Brain pericyte (primary cell): ENCODE measurements at regions not wholly inside any gene's neighbourhood (a gene's known extent, or its start where the extent isn't known, plus 50 kb on each side); places are given as distances from the start of the nearest gene placed in this dataset.

ENCODE experiments used
- DNase-seq: peaks from one replicate; pipeline ENCODE4 v3.0.0-alpha.2; 2012; ENCODE audit warnings: low read depth, low spot score

DNA sequence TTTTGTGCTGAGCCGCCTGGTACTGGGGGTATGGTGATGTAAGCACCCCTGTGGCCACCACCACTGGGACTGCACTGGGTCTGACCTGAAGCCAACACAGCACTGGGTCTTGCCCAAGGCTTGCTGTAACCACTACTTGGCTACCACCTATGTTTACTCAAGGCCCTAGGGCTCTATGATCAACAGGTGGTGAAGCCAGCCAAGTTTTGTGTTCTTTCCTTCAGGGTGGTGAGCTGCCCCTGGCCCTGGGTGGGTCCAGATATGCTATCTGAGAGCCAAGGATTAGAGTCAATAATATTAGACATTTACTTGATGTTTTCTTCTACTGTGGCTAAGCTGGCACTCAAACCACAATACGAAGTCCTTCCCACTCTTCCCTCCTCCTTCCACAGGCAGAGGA, 55.1 kb upstream of the PAGE4 start:
- no peak for DNase-seq

DNA sequence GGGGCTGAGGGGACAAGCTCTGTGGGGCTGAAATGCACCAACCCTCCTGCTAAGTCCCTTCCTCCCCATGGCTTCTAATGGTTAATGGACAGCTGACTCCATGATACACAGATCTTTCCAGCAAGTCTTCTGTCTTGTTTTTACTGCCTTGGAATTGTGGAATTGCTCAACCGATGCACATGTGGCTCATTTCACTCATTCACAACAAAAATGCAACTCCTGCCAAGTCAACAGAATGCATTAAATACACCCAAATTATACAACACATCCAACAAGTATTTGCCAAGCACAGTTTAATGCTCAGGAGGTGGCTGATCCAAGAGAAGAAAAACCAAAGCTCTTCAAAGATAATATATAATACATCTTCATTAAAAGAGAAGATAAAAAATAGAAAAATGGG, 61.9 kb upstream of the PAGE4 start:
- DNase-seq, result no peak

DNA sequence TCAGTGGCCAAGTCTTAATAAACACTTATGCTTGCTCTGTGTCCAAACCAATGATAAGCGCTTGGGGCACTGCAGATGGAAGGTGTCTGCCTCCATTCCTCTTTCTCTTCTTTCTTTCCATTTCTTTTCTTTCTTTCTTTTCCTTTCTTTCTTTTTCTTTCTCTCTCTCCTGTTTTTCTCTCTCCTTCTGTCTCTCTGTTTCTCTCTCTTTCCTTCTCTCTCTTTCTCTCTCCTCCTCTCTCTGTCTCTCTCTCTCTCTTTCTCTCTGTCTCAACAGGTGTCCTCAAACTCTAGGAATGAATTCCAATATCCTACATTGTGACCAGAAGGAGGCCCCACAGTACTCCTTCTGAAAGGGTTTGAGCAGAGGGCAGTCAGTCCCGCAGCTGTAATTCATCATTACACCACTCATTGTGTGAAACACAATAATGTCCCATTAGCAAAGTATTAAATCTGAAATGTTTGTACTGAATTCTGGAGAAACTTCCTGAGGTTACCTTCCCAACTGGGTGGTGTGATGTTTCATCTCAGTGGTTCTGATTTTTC, 66.5 kb upstream of the PAGE1 start:
- no peak for DNase-seq

DNA sequence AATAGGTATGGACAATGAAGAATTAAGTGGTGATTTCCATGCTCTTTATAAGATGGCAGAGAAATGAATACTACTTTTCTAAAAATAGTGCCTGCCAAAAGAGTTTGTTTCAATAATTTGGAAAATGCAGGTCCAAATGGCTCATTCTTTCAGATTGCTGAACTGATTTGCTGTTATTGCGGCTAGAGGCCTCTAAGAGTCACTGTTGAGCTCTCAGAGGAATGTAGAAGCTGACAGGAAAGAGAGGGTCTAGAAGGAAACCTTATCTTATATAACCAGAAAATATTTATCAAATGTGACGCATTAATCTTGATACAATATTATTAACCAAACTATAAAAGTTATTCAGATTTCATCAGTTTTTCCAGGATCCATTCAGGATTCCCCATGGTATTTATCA, 65.7 kb upstream of the PAGE1 start:
- DNase-seq, result no peak

DNA sequence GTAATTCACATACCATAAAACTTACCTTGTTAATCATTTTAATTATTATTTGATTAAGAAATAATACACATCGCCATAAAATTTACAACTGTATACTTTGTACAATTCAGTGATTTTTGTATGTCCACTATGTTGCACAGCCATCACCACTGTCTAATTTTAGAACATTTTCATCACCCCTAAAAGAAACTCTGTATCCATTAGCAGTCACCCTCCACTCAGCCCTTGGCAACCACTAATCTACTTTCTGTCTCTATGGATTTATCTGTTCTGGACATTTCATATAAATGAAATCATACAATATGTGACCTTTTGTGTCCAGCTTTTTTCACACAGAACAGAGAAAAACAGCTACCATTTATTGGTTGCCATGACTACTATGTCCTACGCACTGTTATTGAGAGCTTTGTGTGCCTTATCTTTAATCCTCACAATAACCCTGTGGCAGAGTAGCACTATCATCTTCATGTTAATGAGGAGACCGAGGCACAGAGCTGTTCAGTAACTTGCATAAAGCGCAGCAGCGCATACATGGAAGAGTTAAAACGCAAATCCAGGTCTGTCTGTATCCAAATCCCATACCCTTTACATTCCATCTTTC, 64.6 kb upstream of the PAGE1 start:
- DNase-seq, result no peak

DNA sequence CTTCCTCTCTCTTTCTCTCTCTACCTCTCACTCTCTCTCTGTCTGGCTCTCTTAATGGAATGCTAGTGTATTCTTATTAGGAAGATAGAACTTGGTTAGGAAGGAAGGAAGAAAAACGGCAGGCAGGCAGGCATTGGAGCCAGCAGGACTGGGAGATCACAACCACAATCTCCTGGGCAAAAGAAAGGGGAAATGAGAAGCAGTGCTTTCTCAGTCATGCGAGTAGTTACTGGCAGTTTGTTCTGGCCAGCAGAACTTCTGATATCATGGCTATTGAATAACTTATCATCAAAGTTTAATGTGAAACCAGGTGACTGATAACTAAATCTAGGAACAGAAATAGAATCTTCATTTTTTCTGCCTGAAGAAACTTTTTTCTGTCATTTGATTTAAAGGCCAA, 60.9 kb upstream of the PAGE1 start:
- DNase-seq, result no peak

DNA sequence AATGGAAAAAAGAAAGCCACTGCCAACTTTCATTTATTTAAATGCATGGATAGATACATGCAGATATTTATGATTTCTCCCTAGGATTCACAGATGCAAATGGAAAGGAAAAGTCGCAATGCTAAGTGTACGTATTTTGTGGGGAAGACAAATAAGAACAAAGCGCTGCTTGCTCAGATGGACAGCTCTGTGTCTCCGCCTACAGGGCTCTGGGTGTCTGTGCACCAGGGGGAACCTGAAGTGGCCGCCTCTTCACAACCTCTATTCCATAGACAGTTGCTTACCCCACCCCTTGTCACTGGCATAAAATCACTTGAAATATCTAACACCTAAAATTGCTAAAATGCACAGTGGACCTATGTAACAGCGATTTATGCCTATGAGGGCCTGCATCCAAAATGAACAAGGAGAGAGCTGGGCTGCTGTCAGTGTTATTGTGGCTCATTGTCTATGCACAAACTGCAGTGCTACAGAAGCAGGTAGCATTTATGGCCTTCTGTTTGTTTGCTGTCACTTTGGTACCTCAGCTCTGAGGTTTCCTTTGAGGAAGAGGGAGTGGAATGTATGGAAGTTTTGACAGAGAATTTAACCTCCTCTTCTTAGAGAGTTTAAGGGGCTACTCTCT, 58.6 kb upstream of the PAGE1 start:
- peak; percentile 2 for DNase-seq

DNA sequence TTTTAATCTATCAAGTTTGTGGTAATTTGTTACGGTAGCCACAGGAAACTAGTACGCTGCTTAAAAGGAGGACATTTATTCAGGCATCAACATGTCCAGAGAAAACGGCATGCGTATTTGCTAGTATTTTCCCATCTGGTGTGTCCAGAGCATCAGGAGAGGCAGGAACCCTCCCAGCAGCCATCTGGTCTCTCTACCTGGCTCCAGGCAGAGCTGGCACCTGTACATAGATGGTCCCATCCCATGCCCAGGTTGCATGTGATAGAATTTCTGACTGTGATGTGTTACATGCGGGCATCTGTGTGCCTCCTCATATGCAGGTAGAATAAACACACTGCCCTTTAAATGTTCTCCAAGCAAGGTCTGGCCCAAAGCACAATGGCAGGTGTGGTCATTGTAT, 57.9 kb upstream of the PAGE1 start:
- no peak for DNase-seq

DNA sequence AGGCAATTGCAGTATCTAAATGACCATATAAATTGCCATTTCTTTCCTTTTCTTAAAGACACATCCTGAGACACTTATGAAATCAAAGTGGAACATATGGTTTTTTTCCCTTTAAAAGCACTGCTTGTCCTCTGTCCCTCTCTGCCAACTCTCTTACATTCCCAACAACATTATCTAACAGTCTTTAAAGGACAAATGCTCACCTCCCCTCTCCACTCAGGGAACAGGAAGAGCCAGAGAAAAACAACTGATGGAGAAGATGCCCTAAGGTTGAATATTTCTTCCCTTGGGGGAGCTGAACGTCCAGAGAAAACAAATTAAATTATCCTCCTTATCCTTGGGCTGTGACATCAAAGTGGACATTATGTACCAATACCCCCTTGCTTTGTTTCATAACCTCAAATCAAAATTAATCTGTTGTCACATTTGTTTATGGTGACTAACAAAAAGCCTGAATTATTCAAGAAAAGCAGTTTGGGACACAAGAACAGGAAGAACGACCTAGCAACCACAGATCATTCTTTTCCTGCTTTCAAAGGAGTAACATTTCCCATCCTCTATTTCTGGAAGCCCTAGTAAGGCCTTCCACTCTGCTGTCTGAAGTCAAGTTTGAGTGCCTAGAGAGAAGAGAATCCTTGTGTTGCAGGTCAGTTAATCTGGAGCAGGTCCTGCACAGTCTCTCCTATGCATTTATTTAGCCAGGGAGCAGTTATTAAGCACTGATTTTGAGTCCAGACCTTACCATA, 52.6 kb upstream of the PAGE1 start:
- no peak for DNase-seq

DNA sequence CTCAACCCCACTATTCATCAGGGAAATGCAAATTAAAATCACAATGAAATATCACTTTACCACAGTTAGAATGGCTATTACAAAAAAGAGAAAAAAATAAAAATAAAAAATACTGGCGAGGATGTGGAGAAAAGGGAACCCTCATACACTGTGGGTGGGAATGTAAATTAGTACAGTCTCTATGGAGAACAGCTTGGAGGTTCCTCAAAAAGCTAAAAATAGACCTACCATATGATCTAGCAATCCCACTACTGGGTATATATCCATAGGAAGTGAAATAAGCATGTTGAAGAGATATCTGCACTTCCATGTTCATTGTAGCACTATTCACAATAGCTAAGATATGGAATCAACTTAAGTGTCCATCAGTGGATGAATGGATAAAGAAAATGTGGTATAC, 50.5 kb upstream of the PAGE1 start:
- no peak for DNase-seq
